GM12892 (cell line): ENCODE measurements at regions not wholly inside any gene's neighbourhood (a gene's known extent, or its start where the extent isn't known, plus 50 kb on each side); places are given as distances from the start of the nearest gene placed in this dataset.

Source experiments
- POLR2A ChIP-seq: IDR thresholded peaks from 2 replicates; pipeline ENCODE4 v1.6.1; 2011; ENCODE audit warnings: low read depth, low read length, control low read depth
- TAF1 ChIP-seq: IDR thresholded peaks from 2 replicates; pipeline ENCODE4 v1.6.1; 2011; ENCODE audit warnings: low read depth, mild to moderate bottlenecking, control low read depth, low read length, borderline replicate concordance

DNA sequence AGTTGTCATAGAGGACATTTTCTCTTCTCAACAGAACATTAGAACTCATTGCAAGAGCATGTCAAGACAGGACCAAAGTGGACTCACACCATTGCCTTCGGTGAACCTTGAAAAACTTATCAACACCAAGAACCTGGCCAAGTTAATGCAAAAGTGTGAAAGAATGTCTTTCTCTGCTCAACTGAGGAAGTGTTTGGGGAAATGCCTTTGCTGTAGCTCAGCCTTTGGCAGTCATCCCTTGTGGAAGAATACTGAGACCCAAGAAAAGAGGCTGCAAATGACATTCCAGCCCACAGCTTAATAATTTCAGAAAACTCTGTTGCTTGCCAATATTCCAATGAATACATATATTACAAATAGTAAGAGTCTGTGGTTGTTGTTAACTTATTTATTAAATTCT, 728.8 kb upstream of the PIK3C3 start:
- TF ChIP-seq POLR2A (no peak), TAF1 (no peak)
